SU-DHL-6 (cell line): ENCODE measurements at regions not wholly inside any gene's neighbourhood (a gene's known extent, or its start where the extent isn't known, plus 50 kb on each side); places are given as distances from the start of the nearest gene placed in this dataset.

Source experiments
- EZH2phosphoT487 ChIP-seq: fragments of 200-600 bp; sonication (generic), shearing (Covaris generic); conservative IDR thresholded peaks from 2 replicates; pipeline ENCODE4 v1.6.1; 2018; ENCODE audit warnings: mild to moderate bottlenecking, antibody characterized with exemption, low read length, moderate library complexity, mixed read lengths
- TF ChIP-seq, protein P1 (sequence below): fragments of 200-600 bp; sonication (generic); IDR thresholded peaks from one replicate; pipeline ENCODE4 v1.5.1; 2017; ENCODE audit warnings: antibody characterized with exemption, mild to moderate bottlenecking, low read length, moderate library complexity; ENCODE audit not compliant: insufficient read depth, poor library complexity, severe bottlenecking

DNA sequence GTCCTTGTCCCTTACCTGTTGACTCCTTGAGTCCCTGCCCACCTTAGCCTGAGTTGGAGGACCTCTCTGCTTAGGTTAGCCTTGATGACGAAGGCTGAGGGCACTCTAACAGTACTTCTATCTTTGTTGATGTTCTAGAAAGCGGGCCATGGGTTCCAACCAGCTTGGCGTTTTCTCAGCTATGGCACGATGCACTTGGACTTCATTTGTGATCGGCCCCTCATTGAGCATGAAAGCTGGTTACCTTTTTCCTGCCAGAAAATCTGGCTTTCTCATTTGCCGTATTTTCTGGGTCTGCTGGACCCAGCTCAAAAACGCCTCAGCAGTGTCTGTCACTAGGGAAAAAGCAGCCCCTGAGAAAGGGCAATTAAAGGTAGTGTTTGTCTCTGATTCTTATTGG lies 290.8 kb downstream of the EMP1 start:
- TF ChIP-seq, protein P1, sequence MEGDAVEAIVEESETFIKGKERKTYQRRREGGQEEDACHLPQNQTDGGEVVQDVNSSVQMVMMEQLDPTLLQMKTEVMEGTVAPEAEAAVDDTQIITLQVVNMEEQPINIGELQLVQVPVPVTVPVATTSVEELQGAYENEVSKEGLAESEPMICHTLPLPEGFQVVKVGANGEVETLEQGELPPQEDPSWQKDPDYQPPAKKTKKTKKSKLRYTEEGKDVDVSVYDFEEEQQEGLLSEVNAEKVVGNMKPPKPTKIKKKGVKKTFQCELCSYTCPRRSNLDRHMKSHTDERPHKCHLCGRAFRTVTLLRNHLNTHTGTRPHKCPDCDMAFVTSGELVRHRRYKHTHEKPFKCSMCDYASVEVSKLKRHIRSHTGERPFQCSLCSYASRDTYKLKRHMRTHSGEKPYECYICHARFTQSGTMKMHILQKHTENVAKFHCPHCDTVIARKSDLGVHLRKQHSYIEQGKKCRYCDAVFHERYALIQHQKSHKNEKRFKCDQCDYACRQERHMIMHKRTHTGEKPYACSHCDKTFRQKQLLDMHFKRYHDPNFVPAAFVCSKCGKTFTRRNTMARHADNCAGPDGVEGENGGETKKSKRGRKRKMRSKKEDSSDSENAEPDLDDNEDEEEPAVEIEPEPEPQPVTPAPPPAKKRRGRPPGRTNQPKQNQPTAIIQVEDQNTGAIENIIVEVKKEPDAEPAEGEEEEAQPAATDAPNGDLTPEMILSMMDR: no peak
- TF ChIP-seq EZH2phosphoT487: no peak
